ENCODE measurements at regions not wholly inside any gene's neighbourhood (a gene's known extent, or its start where the extent isn't known, plus 50 kb on each side); places are given as distances from the start of the nearest gene placed in this dataset.
"Not testable (repeated sequence)": the region's sequence is repeated elsewhere in the genome, so short reads cannot be mapped to it uniquely, and the experiment has no call there.

GRCh38 chr3:11898611-11899325, 52.1 kb upstream of the TAMM41 start:
- H3K27me3 Mint-ChIP-seq, result peaks cover 10 to 35% (median 11%) of the 10 kb centered on the region in 3 donors
- no peak overlapping the region for H3K27ac Mint-ChIP-seq
- H3K4me1 Mint-ChIP-seq, result no peaks in the 10 kb centered on the region
- ATAC-seq (ENCODE audit: low read depth in 2 of 2) (no peak), DNase-seq (no peak)
- peaks cover 2 to 7% (median 5%) of the 10 kb centered on the region in 7 donors for H3K9me3 Mint-ChIP-seq
- H3K4me3 Mint-ChIP-seq, result no peak overlapping the region
- no peaks in the 10 kb centered on the region for H3K36me3 Mint-ChIP-seq

- H3K36me3 Mint-ChIP-seq; DNase-seq; ATAC-seq (ENCODE audit: low read depth in 2 of 2); H3K27ac Mint-ChIP-seq; H3K9me3 Mint-ChIP-seq; H3K4me3 Mint-ChIP-seq; H3K4me1 Mint-ChIP-seq: not testable (repeated sequence)
- peaks cover 3 to 29% (median 9%) of the 10 kb centered on the region in 3 donors for H3K27me3 Mint-ChIP-seq
These were observed 52.7 kb upstream of the TAMM41 start for GRCh38 chr3:11899389-11899788.

- Mint-ChIP-seq H3K9me3 (peaks cover 0 to 5% (median 2%) of the 10 kb centered on the region in 7 donors), H3K4me1 (no peaks in the 10 kb centered on the region), H3K4me3 (no peak overlapping the region), H3K27ac (no peak overlapping the region), H3K36me3 (no peaks in the 10 kb centered on the region), H3K27me3 (peaks cover 0 to 25% (median 6%) of the 10 kb centered on the region in 3 donors)
- DNase-seq (no peak), ATAC-seq (ENCODE audit: low read depth in 2 of 2) (no peak)
These were observed 53.1 kb upstream of the TAMM41 start for GRCh38 chr3:11899826-11900225.

GRCh38 chr3:11900824-11901223, 54.1 kb upstream of the TAMM41 start:
- DNase-seq (no peak), ATAC-seq (ENCODE audit: low read depth in 2 of 2) (no peak)
- Mint-ChIP-seq H3K4me1 (no peaks in the 10 kb centered on the region), H3K27ac (no peak overlapping the region), H3K9me3 (peaks cover 0 to 5% (median 2%) of the 10 kb centered on the region in 7 donors), H3K4me3 (no peak overlapping the region), H3K36me3 (no peaks in the 10 kb centered on the region), H3K27me3 (peaks cover 0 to 15% (median 0%) of the 10 kb centered on the region in 3 donors)

- Mint-ChIP-seq H3K9me3 (peaks cover 0 to 5% (median 2%) of the 10 kb centered on the region in 7 donors), H3K4me1 (no peaks in the 10 kb centered on the region), H3K27ac (no peak overlapping the region), H3K27me3 (peaks cover 0 to 11% (median 0%) of the 10 kb centered on the region in 3 donors), H3K36me3 (no peaks in the 10 kb centered on the region), H3K4me3 (no peak overlapping the region)
- no peak for ATAC-seq (ENCODE audit: low read depth in 2 of 2)
- DNase-seq, result no peak
These were observed 54.7 kb upstream of the TAMM41 start for GRCh38 chr3:11901286-11901875.

- ATAC-seq (ENCODE audit: low read depth in 2 of 2) (no peak), DNase-seq (no peak)
- H3K9me3 Mint-ChIP-seq, result peaks cover 0 to 5% (median 2%) of the 10 kb centered on the region in 7 donors
- no peaks in the 10 kb centered on the region for H3K4me1 Mint-ChIP-seq
- H3K36me3 Mint-ChIP-seq, result no peaks in the 10 kb centered on the region
- H3K27me3 Mint-ChIP-seq, result peaks cover 0 to 5% (median 0%) of the 10 kb centered on the region in 3 donors
- no peak overlapping the region for H3K27ac Mint-ChIP-seq
- no peak overlapping the region for H3K4me3 Mint-ChIP-seq
These were observed 56.4 kb upstream of the TAMM41 start for GRCh38 chr3:11903047-11903446.

GRCh38 chr3:11903447-11903846, 56.8 kb upstream of the TAMM41 start:
- H3K4me3 Mint-ChIP-seq, result no peak overlapping the region
- no peak for ATAC-seq (ENCODE audit: low read depth in 2 of 2)
- peaks cover 0 to 5% (median 2%) of the 10 kb centered on the region in 7 donors for H3K9me3 Mint-ChIP-seq
- DNase-seq, result no peak
- no peaks in the 10 kb centered on the region for H3K4me1 Mint-ChIP-seq
- no peak overlapping the region for H3K27ac Mint-ChIP-seq
- peaks cover 0 to 5% (median 0%) of the 10 kb centered on the region in 3 donors for H3K27me3 Mint-ChIP-seq
- H3K36me3 Mint-ChIP-seq, result no peaks in the 10 kb centered on the region

GRCh38 chr3:11904157-11904556, 57.5 kb upstream of the TAMM41 start:
- H3K9me3 Mint-ChIP-seq, result peaks cover 0 to 5% (median 2%) of the 10 kb centered on the region in 7 donors
- no peak for ATAC-seq (ENCODE audit: low read depth in 2 of 2)
- DNase-seq, result no peak
- H3K4me3 Mint-ChIP-seq, result no peak overlapping the region
- H3K27me3 Mint-ChIP-seq, result peaks cover 0 to 5% (median 0%) of the 10 kb centered on the region in 3 donors
- H3K36me3 Mint-ChIP-seq, result no peaks in the 10 kb centered on the region
- H3K27ac Mint-ChIP-seq, result no peak overlapping the region
- no peaks in the 10 kb centered on the region for H3K4me1 Mint-ChIP-seq

- Mint-ChIP-seq H3K27ac (no peak overlapping the region), H3K4me3 (no peak overlapping the region), H3K4me1 (no peaks in the 10 kb centered on the region), H3K36me3 (no peaks in the 10 kb centered on the region), H3K9me3 (peaks cover 0 to 5% (median 1%) of the 10 kb centered on the region in 7 donors), H3K27me3 (peaks cover 0 to 5% (median 0%) of the 10 kb centered on the region in 3 donors)
- DNase-seq (no peak), ATAC-seq (ENCODE audit: low read depth in 2 of 2) (no peak)
These were observed 59.7 kb upstream of the TAMM41 start for GRCh38 chr3:11906407-11906806.

- Mint-ChIP-seq H3K27ac (no peak overlapping the region), H3K4me1 (no peaks in the 10 kb centered on the region), H3K9me3 (peaks cover 0 to 3% (median 0%) of the 10 kb centered on the region in 7 donors), H3K36me3 (no peaks in the 10 kb centered on the region), H3K27me3 (peaks cover 0 to 5% (median 0%) of the 10 kb centered on the region in 3 donors), H3K4me3 (peak overlapping the region in 1 of 8 donors; percentile 53)
- ATAC-seq (ENCODE audit: low read depth in 2 of 2) (no peak), DNase-seq (no peak)
These were observed 61.3 kb upstream of the TAMM41 start for GRCh38 chr3:11907667-11908660.

- no peaks in the 10 kb centered on the region for H3K4me1 Mint-ChIP-seq
- H3K4me3 Mint-ChIP-seq, result no peak overlapping the region
- no peak for ATAC-seq (ENCODE audit: low read depth in 2 of 2)
- H3K9me3 Mint-ChIP-seq, result no peaks in the 10 kb centered on the region
- no peak overlapping the region for H3K27ac Mint-ChIP-seq
- no peak for DNase-seq
- H3K36me3 Mint-ChIP-seq, result no peaks in the 10 kb centered on the region
- peaks cover 0 to 12% (median 0%) of the 10 kb centered on the region in 3 donors for H3K27me3 Mint-ChIP-seq
These were observed 62.5 kb upstream of the TAMM41 start for GRCh38 chr3:11908981-11909698.

- Mint-ChIP-seq H3K27ac (no peak overlapping the region), H3K9me3 (no peaks in the 10 kb centered on the region)
These were observed 63.0 kb upstream of the TAMM41 start for GRCh38 chr3:11909726-11910125.

More at GRCh38 chr3:11909726-11910125, 63.0 kb upstream of the TAMM41 start:
- Mint-ChIP-seq H3K4me1 (no peaks in the 10 kb centered on the region), H3K4me3 (no peak overlapping the region), H3K36me3 (no peaks in the 10 kb centered on the region), H3K27me3 (peaks cover 0 to 12% (median 0%) of the 10 kb centered on the region in 3 donors)
- DNase-seq (no peak), ATAC-seq (ENCODE audit: low read depth in 2 of 2) (no peak)
